RPMI8226 (cell line): ENCODE measurements at regions not wholly inside any gene's neighbourhood (a gene's known extent, or its start where the extent isn't known, plus 50 kb on each side); places are given as distances from the start of the nearest gene placed in this dataset.

Source experiments
- DNase-seq: peaks from one replicate; pipeline ENCODE4 v3.0.0-alpha.2; 2015

DNA sequence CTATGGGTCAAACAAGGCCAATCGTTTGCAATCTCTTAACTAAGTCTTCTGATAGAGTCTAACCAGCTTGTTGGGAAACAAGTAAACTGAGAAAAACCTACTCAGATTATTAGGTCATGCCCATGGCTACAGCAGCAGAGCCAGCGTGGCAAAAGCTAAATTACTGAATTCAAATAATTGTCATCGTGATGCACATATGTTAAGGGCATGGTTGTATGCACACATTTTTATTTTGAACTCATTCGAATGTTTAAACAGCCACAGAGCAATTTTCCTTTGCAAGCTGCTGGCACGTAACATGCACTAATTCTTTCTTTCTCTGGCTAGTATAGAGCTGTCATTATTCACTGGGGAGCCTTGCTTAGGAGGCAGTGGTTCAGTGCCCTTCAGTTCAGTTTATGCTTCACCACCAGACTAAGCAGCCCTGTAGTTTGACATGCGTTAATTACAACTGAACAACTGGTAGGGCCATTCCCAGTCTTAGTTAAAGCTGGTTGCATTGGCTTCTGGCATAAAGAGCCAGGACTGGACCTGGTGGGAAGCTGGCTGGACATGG is 396.4 kb downstream of the METTL15 start:
- no peak for DNase-seq

DNA sequence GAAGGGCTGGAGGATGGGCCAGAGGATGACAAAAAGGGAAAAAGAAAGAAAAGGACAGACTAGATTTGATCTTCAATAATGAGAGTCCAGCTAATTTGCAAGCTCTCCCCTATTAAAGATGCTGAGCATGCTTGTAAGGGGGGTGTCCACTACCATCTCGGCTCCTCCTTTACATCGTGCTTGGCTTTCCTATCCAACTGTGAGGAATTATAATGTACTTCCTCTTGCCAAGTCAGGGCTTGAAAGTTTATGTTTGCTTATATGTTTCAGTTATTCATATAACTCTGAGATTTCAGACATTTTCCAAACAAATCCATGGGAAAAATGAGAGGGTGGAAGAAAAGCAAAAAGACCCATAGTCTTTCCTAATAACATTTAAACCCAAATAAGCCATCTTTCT is 387.1 kb downstream of the METTL15 start:
- no peak for DNase-seq

DNA sequence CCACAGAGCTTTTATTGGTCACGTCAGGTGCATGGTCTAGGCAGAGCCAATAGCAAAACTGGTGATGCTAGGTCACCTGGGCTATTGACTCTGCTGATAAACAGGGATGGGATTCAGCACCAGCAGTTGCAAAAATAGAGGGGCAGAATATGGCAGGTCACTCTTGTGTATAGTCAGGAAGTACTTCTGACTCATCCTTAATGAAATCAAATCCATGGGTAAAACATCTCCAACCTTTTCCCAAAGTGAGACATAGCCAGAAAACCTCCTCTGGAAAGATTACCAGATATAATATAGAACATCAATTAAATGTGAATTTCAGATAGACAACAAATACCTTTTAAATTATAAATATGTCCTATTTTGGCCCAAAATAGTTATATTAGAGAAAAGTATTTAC is 383.2 kb downstream of the METTL15 start:
- DNase-seq = no peak

DNA sequence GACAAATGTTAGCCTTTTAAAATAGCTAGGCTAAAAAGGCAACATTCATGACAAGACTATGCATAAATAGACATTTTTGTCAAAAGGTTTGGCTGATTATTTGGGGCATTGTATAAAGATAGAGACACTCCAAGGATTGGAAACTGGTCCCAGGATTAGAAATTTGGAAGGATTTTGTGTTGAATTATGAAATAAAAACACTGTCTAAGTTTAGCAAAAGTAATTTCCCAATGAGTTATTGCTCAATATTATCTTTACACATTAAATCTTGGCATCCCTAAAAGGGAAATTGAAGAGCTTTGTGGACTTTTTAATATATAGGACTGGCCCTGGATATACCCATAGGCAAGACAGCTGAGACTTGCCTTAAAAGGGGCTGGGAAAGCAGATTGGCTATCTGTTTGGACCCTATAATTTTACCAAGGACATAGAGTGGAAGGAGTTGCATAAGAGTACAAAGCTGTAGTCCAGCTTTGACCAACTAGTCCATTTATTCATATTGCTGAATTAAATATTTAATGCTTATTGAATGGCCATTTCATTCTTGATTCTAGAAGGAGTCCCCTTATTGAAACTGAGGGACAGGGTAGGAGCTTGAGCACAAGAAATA is 382.7 kb downstream of the METTL15 start:
- DNase-seq = no peak

DNA sequence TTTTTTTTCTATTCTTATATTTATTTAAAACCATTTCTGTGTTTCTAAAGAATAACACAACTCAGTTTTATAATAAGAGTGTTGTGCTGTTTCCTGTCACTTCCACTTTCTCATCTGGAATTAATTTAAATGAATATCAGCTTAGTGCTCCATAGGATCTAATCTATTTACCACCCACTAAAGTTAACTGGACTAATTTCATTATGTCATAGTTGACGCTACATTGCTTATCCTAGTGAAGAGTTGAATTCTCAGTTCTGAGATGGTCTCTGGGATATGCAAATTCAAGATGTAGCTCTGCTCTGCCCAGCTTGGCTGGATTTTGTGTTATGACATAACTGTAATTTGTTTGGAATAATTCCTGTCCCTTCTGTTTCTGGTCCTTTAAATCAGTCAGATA is 380.1 kb downstream of the METTL15 start:
- no peak for DNase-seq

DNA sequence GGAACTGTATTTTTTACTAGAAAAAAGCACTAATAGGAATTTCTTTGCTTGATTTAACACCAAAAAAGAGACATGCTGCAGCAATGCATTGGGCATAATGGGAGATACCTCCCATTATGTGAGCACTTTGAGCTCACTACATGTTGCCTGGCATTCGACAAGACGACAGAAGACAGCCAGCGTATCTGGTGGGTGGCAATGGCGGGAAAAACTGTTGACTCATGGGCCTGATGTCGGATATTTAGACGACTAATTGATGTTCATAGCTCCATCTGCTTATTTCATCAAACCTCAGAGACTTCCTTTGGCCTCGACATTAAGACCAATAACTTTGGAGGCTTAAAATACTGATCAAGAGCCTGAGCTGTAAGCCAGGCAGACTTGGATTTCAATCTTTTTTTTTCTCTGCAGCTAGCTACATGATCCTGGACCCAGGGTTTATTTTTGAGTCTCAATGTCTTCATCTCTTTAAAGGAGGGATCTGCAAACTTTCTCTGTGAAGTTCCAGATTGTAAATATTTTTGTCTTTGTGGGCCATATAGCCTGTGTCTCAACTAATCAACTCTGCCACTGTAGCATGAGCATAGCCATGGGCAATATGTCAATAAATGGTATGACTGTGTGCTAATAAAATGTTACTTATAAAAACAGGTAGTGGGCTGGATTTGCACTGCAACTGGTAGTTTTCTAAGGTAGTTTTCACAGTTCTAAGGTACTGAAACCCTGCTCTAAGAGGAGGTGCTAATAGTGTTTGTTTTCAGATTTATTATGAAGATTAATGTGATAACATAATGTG is 375.1 kb downstream of the METTL15 start:
- no peak for DNase-seq

DNA sequence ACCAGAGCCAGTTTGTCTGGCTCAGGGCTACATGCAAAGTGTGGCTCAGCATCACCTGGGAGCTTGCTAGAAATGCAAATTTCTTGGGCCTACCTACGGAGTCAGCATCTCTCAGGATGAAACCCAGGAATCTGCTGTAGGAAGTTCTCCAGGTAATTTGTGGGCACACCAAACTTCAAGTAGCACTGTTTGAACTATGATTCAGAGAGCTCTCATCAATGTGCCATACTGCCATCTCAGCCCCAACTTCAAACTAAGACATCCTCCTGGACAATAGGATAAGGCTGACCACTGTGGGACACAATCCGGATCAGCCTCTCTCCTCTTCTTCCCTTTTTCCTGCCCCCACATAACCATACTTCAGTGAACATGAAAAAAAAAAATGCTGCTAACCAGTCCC is 374.5 kb downstream of the METTL15 start:
- DNase-seq = no peak

DNA sequence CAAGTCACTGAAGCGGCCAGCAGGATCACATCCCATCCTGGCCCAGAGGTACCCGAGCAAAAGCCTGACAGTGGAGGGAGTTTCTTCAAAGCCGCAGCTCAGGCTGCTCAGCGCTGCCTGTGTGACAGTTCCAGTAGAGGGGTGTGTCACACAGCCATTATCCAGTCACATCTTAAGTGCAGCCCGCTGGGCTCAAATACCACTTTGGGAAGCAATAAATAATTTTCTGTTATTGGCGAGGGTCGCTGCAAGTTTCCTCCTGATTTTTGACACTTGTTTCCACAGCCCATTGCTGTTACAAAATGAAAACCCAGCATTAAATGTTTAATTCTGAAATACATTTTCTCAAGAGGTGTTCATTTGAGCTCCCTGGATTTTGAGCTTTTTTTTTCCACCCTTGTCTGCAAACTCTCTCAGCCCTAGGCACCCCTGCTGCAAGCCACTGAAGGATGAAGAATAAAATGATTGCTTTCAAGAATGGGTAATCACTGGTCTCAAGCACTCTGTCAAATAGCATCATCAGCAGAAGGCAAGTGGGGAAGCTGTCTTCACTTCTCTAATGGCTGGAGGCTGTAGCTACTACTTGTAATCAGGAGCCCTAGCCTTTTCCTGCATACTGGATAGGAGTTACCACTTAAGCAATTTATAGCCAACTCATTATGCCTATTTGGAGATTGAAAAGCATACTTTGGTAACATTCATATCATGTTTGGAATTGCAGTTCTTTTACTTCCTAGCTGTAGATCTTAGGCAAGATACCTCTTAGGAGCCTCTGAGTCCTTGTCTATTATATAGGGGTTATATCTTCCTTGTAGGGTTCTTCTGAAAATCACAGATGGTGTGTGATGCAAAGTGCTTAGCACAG is 373.7 kb downstream of the METTL15 start:
- no peak for DNase-seq

DNA sequence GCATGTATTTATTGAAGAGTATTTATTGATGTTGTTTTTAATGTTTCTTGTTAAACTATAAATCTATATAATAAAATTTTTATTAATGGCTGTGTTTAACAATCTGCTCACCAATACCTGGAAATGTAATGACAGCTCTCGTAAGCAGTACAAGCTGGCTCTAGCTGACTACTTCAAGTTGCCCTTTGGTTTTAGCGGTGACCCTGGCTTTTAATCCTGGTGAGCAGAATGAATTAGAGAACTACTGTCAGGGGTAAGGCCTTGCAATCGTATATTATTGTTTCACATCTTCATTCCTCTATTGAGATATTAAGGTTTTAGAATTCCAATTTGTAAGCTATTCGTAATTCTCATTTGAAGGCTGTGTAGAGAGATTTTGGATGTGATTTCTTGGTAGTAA is 372.2 kb downstream of the METTL15 start:
- DNase-seq = no peak

DNA sequence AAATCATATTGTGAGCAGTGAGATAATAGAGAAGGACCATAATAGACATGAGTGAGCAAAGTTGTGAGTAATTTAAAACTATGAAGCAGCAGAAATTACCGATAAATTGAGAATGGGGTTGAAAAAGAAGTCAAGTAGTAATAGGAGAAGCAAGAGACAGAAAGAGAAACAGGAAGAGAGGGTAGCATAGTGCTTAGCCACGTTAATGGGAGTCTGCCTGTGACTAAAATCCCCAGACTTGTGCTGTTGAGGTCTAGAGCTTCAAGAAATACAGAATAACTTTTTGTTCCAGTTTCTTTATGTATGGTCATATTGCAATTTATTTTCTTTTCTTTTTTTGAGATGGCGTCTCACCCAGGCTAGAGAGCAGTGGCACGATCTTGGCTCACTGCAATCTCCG is 368.7 kb downstream of the METTL15 start:
- no peak for DNase-seq

DNA sequence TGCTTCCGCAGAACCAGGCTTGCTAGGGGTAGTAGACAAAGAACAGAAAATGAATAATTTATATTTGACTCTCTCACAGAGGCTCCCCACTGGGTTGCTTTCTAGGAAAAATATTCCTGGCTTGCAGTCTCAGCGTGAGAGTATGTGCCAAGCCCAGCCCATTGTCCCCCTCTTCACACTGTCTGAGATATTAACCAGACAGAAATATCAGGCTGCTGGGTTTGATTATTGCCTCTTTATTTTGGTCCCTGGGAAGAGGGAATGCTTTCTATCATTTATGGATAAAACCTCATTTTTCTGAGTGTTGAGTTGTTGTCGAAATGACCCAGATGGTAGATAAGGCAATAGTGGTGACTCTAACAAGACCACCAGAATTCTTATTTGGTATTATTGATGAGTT is 367.9 kb downstream of the METTL15 start:
- no peak for DNase-seq

DNA sequence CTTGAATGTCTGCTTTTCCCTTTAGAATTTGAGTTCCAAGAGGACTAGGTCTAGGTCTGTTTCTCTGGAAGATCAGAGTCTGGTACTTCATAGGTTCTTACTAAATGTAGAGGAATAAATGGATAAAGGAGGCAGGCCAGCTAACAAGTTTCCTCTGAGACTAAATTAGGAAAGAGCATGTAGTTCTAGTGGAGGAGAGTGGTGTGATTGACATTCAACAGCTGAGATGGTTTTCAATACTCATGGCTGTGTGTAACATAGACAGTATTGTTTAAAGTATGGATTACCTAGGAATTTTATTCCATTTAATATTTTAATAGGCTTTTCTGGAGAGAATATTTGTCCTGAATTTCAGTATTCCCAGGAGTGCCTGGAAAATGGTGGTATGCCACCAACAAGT is 364.7 kb downstream of the METTL15 start:
- DNase-seq = no peak

DNA sequence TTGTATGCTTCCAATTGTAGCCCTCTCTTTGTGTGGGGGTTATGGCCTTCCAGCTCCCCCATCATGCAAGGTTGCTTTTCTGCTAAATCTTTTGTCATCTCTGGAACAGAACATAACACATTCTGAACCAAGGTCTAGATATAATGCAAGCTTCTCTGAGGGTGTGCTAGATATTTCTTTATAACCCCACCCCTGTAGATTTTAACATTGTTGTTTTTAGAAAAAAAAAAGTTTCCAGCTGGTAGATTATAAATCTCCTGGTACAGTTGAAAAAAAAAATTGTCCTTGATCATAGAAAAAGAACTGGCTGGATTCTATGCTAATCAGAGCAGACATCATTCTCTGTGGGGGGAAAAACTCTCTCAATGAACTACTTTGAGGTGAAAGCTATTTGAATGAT is 363.3 kb downstream of the METTL15 start:
- DNase-seq = no peak

DNA sequence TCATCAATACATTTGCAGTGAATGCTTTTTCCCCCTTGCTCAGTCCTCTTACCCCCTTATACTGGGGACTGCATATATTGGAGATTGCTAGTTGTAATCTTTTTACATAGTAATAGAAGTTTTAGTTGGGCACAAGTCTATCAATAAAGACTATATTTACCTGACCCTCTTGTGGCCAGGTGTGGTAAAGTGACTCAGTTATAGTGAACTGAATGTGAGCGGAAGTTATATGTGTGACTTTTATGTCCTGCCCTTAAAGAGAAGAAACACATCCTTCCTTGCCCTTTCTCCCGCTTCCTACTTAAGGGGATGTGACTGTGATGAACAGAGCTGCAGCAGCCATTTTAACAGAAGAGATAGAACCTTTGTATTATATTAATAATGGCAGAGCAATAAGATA is 362.0 kb downstream of the METTL15 start:
- no peak for DNase-seq

DNA sequence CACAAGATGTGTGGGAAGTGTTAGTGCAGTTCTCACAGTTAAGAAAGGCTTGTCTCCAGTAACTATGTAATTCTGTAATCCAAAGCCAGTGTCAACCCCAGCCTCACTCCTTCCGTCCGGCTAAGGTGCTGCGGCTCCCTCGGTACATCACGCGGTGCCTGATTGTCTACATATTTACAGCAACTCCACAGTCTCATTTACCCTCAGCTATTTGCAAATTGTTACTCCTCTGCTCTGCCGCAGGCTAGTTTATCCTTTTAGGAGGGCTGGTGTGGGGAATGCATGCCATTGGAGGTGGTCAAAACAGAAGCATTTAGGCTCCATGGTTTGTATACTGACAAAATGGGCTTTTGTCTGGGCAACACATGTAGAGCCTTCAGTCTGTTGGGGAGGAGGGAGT is 358.3 kb downstream of the METTL15 start:
- DNase-seq = no peak

DNA sequence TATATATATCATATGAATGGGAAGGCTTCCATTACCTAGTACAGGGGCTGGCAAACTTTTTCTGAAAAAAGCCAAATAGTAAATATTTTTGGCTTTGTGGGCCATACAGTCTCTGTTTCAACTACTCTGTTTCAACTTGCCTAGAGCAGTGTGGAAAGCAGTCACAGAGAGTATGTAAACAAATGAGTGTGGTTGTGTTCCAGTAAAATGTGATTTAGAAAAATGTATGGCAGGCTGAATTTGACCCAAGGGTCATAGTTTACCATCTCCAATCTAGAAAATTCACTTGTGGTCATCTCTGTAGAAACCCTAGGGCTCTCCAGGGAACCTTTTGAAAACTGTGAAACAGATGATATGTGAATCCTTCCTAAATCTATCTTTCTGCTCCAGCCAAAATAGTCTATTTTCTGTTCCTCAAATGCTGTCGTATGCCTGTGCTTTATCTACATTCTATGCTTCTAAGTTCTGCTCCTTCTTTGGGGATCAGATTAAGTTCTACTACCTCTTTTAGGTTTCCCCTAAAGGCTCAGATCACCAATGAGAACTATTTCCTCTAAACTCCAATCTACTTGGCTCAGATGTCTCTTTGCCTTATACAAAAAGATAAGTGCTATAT is 356.2 kb downstream of the METTL15 start:
- DNase-seq = no peak

DNA sequence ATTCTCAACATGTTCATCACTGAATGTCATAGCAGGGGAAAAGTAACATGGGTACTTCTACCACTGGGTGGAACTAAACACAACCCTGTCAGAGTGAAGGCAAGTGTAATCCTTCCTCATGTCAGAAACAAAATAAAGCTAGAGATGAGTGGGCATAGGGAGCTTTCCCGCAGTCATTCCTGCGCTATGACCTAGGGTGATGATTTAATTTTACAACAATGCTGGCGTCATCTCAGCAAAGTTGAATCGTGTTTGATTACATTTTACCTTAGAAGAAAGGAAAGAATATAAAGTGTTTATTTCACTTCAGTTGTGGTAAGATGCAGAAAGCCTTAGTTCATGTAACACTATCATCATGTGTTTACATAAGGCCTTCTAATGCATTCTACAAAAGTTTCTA is 355.6 kb downstream of the METTL15 start:
- no peak for DNase-seq

DNA sequence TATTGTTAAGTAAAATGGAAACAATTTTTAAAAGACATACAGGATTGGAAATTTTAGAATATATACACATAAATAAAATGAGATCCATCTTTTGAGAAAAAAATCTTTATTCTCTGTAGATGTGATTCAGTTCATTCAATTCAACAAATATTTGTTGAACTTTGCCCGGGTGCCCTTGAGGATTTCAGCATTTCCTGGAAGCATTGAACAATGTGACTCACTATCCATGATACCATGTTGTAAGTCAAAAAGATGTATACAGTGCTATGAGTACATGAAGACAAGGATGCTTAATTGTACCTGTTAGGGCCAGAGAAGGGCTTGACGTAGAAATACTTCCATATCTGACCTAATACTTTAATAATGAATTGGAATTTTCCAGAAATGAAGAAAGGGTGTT is 353.7 kb downstream of the METTL15 start:
- DNase-seq = no peak

DNA sequence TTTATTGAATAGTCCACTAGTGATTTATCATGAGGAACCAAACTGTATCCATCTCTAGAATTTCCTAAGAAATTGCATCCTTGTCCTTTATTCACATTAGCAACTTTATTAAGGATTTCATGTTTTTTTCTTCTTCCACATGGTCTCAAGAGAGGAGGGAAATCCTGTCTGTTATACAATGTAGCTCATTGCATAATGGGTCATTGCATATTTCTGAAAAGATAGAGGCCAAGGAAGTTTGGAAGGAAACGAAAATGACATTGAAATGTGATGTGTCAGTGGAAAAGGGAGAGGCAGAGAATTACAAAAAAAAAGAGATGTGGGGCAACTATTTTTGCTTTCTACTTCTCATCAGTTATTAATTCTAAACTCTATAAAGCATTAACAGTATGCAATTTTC is 353.1 kb downstream of the METTL15 start:
- no peak for DNase-seq

DNA sequence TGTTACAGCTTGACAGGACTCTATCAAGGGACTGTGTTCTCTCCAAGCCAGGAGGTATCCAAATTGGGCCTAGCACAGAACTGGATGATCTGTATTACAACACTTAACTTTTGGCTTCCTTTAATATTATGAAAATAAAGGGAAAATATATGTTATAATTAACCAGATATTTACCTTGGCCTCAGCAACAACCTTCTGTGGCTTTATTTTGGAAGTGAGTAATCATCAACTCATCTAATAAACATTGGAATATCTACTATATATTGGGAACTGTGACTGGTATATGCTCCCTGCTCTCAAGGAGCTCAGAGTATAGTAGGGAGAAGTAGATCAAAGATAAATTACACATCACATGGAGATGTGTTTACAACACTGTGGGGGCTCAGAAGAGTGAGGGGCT is 352.2 kb downstream of the METTL15 start:
- DNase-seq = no peak

DNA sequence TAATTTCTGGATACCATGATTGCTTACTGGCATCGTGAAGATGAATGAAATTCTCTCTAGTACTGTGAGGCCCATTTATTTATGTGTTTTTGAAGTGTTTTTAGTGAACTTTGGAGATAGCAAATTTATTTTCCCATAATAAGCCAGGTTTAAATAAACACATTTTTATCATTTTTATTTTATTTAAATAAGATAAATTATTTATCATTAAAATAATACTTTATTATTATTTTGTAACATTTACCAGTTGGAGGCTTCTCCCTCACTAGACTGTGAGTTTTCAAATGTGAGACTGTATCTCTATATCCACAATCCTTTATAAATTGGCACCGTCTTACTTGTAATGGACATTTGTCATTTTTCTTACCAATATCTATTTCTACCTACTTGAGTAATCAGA is 351.7 kb downstream of the METTL15 start:
- DNase-seq = no peak

DNA sequence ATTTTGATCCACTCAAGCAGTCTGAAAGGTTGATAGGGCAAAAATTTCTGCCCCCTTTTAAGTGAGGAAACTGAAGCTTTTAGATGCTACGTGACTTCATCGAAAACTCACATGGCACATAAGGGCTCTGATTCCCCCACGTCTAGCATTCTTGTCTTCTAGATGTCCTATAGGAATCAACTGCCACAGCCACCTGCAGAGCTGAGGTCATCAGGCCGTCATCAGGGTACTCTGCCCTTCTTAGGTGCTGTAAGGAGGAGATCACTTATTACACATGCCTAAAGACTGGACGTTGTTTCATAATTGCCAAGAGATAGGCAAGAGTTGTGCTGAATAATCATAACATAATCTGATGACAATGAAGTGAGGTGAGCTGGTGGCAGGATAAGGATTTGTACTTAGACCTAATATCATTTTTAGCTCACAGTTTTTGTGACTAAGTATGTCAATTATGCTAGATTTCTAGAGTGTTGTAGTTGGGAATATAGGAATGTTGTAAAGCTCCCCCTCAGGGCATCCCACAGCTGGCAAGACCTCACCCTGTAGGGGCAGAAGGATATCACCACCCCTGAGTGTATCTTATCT is 349.4 kb downstream of the METTL15 start:
- DNase-seq = no peak

DNA sequence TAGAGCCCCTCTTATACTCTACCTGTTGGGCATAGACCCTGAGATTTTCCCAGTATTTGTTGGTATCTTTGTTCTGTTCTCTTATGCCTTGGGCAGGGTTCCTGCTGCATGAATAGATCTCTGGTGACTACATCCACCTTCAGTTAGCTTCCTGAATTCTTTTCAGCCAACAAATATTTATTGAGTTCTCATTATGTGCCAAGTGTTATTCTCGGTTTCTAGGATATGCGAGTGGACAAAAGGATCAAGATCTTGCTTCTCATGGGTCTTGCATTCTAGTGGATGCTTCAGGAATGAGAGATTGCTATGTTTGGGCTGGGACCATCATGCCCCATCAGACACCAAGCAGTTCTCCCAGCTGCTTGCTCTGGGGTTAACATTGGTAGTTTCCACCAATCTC is 340.0 kb downstream of the METTL15 start:
- DNase-seq = no peak
